Activated naive CD4-positive, alpha-beta T cell treated with anti-CD3 and anti-CD28 coated beads, Interleukin-2, amount 10 ng/mL, durations not matched to agents 7 days and 5 days (primary cell): ENCODE measurements at regions not wholly inside any gene's neighbourhood (a gene's known extent, or its start where the extent isn't known, plus 50 kb on each side); places are given as distances from the start of the nearest gene placed in this dataset.
"Not testable (repeated sequence)": the region's sequence is repeated elsewhere in the genome, so short reads cannot be mapped to it uniquely, and the experiment has no call there.

Experiments used
- CTCF ChIA-PET: fragments of 350-600 bp; sonication (Branson Sonifier 250); formaldehyde crosslinking; loops from one replicate; lab custom pipeline; 2021; ENCODE audit warnings: antibody characterized with exemption; lab: Charles Lee
- DNase-seq: peaks from one replicate; pipeline ENCODE4 v3.0.0-alpha.2; 2020
- H3K27ac Mint-ChIP-seq: one replicate; pipeline ENCODE4 v1.8.0; 2021; ENCODE audit warnings: mild to moderate bottlenecking, moderate library complexity, mixed read lengths
- H3K27me3 Mint-ChIP-seq: one replicate; pipeline ENCODE4 v1.8.0; 2021; ENCODE audit warnings: mild to moderate bottlenecking, mixed read lengths
- H3K36me3 Mint-ChIP-seq: one replicate; pipeline ENCODE4 v1.8.0; 2021; ENCODE audit warnings: mixed read lengths
- H3K4me1 Mint-ChIP-seq: one replicate; pipeline ENCODE4 v1.8.0; 2021; ENCODE audit warnings: mixed read lengths
- H3K4me3 Mint-ChIP-seq: one replicate; pipeline ENCODE4 v1.8.0; 2021; ENCODE audit warnings: mild to moderate bottlenecking, moderate library complexity, mixed read lengths
- H3K9me3 Mint-ChIP-seq: one replicate; pipeline ENCODE4 v1.8.0; 2021; ENCODE audit warnings: mixed read lengths

- H3K27me3 Mint-ChIP-seq, result peaks cover 7% of the 10 kb centered on the region
- H3K4me1 Mint-ChIP-seq, result no peaks in the 10 kb centered on the region
- H3K9me3 Mint-ChIP-seq, result peaks cover 1% of the 10 kb centered on the region
- H3K4me3 Mint-ChIP-seq, result no peak overlapping the region
- CTCF ChIA-PET, result no interaction called here
- H3K27ac Mint-ChIP-seq, result no peak overlapping the region
- no peak for DNase-seq
- H3K36me3 Mint-ChIP-seq, result no peaks in the 10 kb centered on the region
Observed at GRCh38 chr14:23884541-23884904, 69.0 kb upstream of the DHRS4 start.

GRCh38 chr14:23887536-23887935 is 66.0 kb upstream of the DHRS4 start:
- no peak overlapping the region for H3K4me3 Mint-ChIP-seq
- no peaks in the 10 kb centered on the region for H3K4me1 Mint-ChIP-seq
- no peaks in the 10 kb centered on the region for H3K36me3 Mint-ChIP-seq
- peaks cover 9% of the 10 kb centered on the region for H3K27me3 Mint-ChIP-seq
- peaks cover 1% of the 10 kb centered on the region for H3K9me3 Mint-ChIP-seq
- CTCF ChIA-PET, result interaction anchor here (0.6 kb wide), 1 partner anchor 56 kb away, joined by 3 read pairs; no protein-coding TSS in a partner anchor
- no peak for DNase-seq
- H3K27ac Mint-ChIP-seq, result no peak overlapping the region

GRCh38 chr14:23891717-23892116 is 61.9 kb upstream of the DHRS4 start:
- H3K27me3 Mint-ChIP-seq, CTCF ChIA-PET, H3K9me3 Mint-ChIP-seq, H3K27ac Mint-ChIP-seq, H3K4me1 Mint-ChIP-seq, H3K4me3 Mint-ChIP-seq, DNase-seq, H3K36me3 Mint-ChIP-seq: not testable (repeated sequence)

- H3K27ac Mint-ChIP-seq, DNase-seq, H3K4me3 Mint-ChIP-seq, H3K9me3 Mint-ChIP-seq, CTCF ChIA-PET, H3K4me1 Mint-ChIP-seq, H3K27me3 Mint-ChIP-seq, H3K36me3 Mint-ChIP-seq: not testable (repeated sequence)
Observed at GRCh38 chr14:23892289-23892688, 61.3 kb upstream of the DHRS4 start.

- Mint-ChIP-seq H3K27me3 (peaks cover 6% of the 10 kb centered on the region), H3K4me1 (no peaks in the 10 kb centered on the region), H3K9me3 (no peaks in the 10 kb centered on the region), H3K36me3 (no peaks in the 10 kb centered on the region), H3K4me3 (no peak overlapping the region), H3K27ac (no peak overlapping the region)
- CTCF ChIA-PET, result no interaction called here
- DNase-seq, result no peak
Observed at GRCh38 chr14:23894362-23895052, 59.1 kb upstream of the DHRS4 start.

GRCh38 chr14:23895053-23895419 is 58.5 kb upstream of the DHRS4 start:
- CTCF ChIA-PET, result no interaction called here
- H3K36me3 Mint-ChIP-seq, result no peaks in the 10 kb centered on the region
- H3K27me3 Mint-ChIP-seq, result peaks cover 6% of the 10 kb centered on the region
- no peaks in the 10 kb centered on the region for H3K4me1 Mint-ChIP-seq
- no peak overlapping the region for H3K4me3 Mint-ChIP-seq
- H3K9me3 Mint-ChIP-seq, result no peaks in the 10 kb centered on the region
- no peak overlapping the region for H3K27ac Mint-ChIP-seq
- DNase-seq, result no peak

- no peak for DNase-seq
- Mint-ChIP-seq H3K27ac (no peak overlapping the region), H3K9me3 (no peaks in the 10 kb centered on the region), H3K4me1 (no peaks in the 10 kb centered on the region), H3K4me3 (no peak overlapping the region), H3K27me3 (peaks cover 5% of the 10 kb centered on the region), H3K36me3 (no peaks in the 10 kb centered on the region)
- CTCF ChIA-PET, result no interaction called here
Observed at GRCh38 chr14:23895480-23895879, 58.1 kb upstream of the DHRS4 start.

- CTCF ChIA-PET, result no interaction called here
- no peaks in the 10 kb centered on the region for H3K4me1 Mint-ChIP-seq
Observed at GRCh38 chr14:23896609-23897153, 56.9 kb upstream of the DHRS4 start.

GRCh38 chr14:23897291-23897690 is 56.3 kb upstream of the DHRS4 start:
- H3K9me3 Mint-ChIP-seq, H3K27ac Mint-ChIP-seq, H3K4me1 Mint-ChIP-seq, DNase-seq, CTCF ChIA-PET, H3K4me3 Mint-ChIP-seq, H3K36me3 Mint-ChIP-seq, H3K27me3 Mint-ChIP-seq: not testable (repeated sequence)

More at GRCh38 chr14:23896609-23897153, 56.9 kb upstream of the DHRS4 start:
- DNase-seq, result no peak
- H3K27ac Mint-ChIP-seq, result no peak overlapping the region
- H3K4me3 Mint-ChIP-seq, result no peak overlapping the region
- no peaks in the 10 kb centered on the region for H3K27me3 Mint-ChIP-seq
- H3K36me3 Mint-ChIP-seq, result no peaks in the 10 kb centered on the region
- no peaks in the 10 kb centered on the region for H3K9me3 Mint-ChIP-seq

- H3K27ac Mint-ChIP-seq, H3K4me3 Mint-ChIP-seq, H3K27me3 Mint-ChIP-seq, H3K4me1 Mint-ChIP-seq, H3K9me3 Mint-ChIP-seq, CTCF ChIA-PET, DNase-seq, H3K36me3 Mint-ChIP-seq: not testable (repeated sequence)
Observed at GRCh38 chr14:23898359-23898758, 55.2 kb upstream of the DHRS4 start.

- CTCF ChIA-PET, result no interaction called here
- H3K4me3 Mint-ChIP-seq, result no peak overlapping the region
- peaks cover 4% of the 10 kb centered on the region for H3K27me3 Mint-ChIP-seq
- no peaks in the 10 kb centered on the region for H3K9me3 Mint-ChIP-seq
- no peak for DNase-seq
- H3K4me1 Mint-ChIP-seq, result no peaks in the 10 kb centered on the region
- H3K27ac Mint-ChIP-seq, result no peak overlapping the region
- H3K36me3 Mint-ChIP-seq, result no peaks in the 10 kb centered on the region
Observed at GRCh38 chr14:23899788-23900187, 53.8 kb upstream of the DHRS4 start.

- DNase-seq, result no peak
- CTCF ChIA-PET, result interaction anchor here (1.0 kb wide), 1 partner anchor 315 kb away, joined by 3 read pairs; no protein-coding TSS in a partner anchor
- Mint-ChIP-seq H3K4me3 (no peak overlapping the region), H3K27ac (no peak overlapping the region), H3K4me1 (no peaks in the 10 kb centered on the region), H3K36me3 (no peaks in the 10 kb centered on the region), H3K9me3 (no peaks in the 10 kb centered on the region), H3K27me3 (peaks cover 11% of the 10 kb centered on the region)
Observed at GRCh38 chr14:23903442-23903841, 50.1 kb upstream of the DHRS4 start.
